ENCODE measurements at regions not wholly inside any gene's neighbourhood (a gene's known extent, or its start where the extent isn't known, plus 50 kb on each side); places are given as distances from the start of the nearest gene placed in this dataset.
"Not testable (repeated sequence)": the region's sequence is repeated elsewhere in the genome, so short reads cannot be mapped to it uniquely, and the experiment has no call there.

GRCh38 chrY:10958122-10958521, 1430.4 kb downstream of the TSPY10 start:
- in situ Hi-C loops (cut with HindIII; ENCODE audit: low pct_unique_long_range_greater_than_20kb, low sequenced_read_pairs); DNase-seq (ENCODE audit: low read depth): not testable (repeated sequence)

- in situ Hi-C loops (cut with HindIII; ENCODE audit: low pct_unique_long_range_greater_than_20kb, low sequenced_read_pairs) = no loop called here
- no peak for DNase-seq (ENCODE audit: low read depth)
Measured at GRCh38 chrY:10973422-10973821, 1445.7 kb downstream of the TSPY10 start.

- in situ Hi-C loops (cut with HindIII; ENCODE audit: low pct_unique_long_range_greater_than_20kb, low sequenced_read_pairs) = no loop called here
- DNase-seq (ENCODE audit: low read depth) = no peak
Measured at GRCh38 chrY:10986655-10987054, 1459.0 kb downstream of the TSPY10 start.

- DNase-seq (ENCODE audit: low read depth) = no peak
- in situ Hi-C loops (cut with HindIII; ENCODE audit: low pct_unique_long_range_greater_than_20kb, low sequenced_read_pairs) = no loop called here
Measured at GRCh38 chrY:10987626-10988025, 1459.9 kb downstream of the TSPY10 start.

DNA sequence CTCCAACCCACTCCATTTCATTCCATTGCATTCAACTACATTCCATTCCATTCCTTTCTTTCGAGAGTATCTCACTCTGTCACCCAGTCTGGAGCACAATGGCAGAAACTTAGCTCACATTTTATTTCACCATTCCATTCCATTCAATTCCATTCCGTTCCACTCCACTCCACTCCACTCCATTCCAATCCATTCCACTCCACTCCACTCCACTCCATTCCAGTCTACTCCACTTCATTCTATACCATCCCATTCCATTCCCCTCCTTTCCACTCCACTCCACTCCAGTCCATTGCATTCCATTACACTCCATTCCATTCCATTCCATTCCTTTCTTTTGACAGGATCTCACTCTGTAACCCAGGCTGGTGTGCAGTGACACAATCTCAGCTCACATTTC, 1466.3 kb downstream of the TSPY10 start:
- in situ Hi-C loops (cut with HindIII; ENCODE audit: low pct_unique_long_range_greater_than_20kb, low sequenced_read_pairs) = no loop called here
- DNase-seq (ENCODE audit: low read depth) = no peak

DNA sequence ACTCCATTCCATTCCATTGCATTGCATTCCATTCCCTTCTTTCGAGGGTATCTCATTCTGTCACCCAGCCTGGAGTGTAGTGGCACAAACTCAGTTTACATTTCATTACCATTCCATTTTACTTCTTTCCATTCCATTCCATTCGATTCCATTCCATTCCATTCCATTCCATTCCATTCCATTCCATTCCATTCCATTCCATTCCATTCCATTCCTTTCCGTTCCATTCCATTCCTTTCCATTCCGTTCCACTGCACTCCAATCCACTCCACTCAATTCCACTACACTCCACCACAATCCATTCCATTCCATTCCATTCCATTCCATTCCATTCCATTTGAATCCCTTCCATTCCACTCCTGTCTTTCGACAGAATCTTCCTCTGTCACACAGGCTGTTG, 1472.0 kb downstream of the TSPY10 start:
- in situ Hi-C loops (cut with HindIII; ENCODE audit: low pct_unique_long_range_greater_than_20kb, low sequenced_read_pairs); DNase-seq (ENCODE audit: low read depth): not testable (repeated sequence)

GRCh38 chrY:11014229-11014628, 1486.5 kb downstream of the TSPY10 start:
- DNase-seq (ENCODE audit: low read depth) = not testable (repeated sequence)

GRCh38 chrY:11022734-11023133, 1495.1 kb downstream of the TSPY10 start:
- DNase-seq (ENCODE audit: low read depth) = no peak
- in situ Hi-C loops (cut with HindIII; ENCODE audit: low pct_unique_long_range_greater_than_20kb, low sequenced_read_pairs) = no loop called here

More at GRCh38 chrY:11014229-11014628, 1486.5 kb downstream of the TSPY10 start:
- in situ Hi-C loops (cut with HindIII; ENCODE audit: low pct_unique_long_range_greater_than_20kb, low sequenced_read_pairs) = not testable (repeated sequence)

DNA sequence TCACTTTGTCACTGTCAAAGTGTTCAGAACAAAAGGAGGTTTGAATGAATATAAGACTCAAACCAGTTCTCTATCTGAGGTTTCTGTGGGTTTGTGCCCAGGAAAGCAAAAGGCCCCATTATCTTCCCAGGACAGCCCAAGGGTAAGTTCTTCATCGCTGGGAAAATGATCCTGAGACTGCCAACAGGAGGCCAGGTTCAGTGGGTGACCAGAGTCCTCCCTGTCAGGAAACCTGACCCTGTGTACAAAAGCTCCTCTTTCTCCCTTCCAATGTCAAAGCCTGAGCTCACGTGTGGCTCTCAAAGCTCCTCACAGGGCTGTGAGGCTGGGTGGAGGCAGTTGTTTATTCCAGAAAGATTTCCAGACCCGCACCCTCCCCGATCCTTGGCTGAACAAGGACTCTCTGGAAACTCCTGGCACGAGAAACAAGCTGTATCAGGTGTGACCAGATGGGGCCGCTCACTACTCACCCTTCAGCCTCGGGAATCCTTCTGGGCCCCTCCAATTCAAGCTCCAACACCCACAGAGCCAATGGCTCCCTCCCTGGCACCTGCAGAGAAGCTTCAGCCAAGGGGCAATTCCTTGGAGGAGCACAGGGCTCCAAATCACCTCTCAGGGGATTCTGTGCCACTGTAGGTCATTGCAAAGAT, 1516.7 kb downstream of the TSPY10 start:
- DNase-seq (ENCODE audit: low read depth) = no peak
- in situ Hi-C loops (cut with HindIII; ENCODE audit: low pct_unique_long_range_greater_than_20kb, low sequenced_read_pairs) = no loop called here

DNA sequence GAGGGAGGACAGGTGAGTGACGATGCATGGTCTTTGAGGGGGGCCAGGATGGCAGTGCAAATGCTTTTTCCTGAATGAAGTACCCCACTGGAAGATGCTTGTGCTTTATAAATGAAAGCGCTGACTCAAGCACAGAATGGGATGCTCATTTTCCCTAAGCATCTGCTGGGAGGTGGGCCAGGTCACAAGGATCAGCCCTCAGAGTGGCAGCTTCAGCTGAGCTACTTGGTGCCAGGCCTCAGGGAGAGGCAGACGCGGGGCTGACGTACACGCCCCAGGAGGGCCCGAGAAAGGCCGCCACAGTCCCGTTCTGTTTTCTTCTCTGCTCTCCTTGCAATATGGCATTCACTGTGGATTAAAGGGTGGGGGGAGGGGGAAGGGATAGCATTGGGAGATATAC, 1535.8 kb downstream of the TSPY10 start:
- DNase-seq (ENCODE audit: low read depth) = no peak
- in situ Hi-C loops (cut with HindIII; ENCODE audit: low pct_unique_long_range_greater_than_20kb, low sequenced_read_pairs) = no loop called here

DNA sequence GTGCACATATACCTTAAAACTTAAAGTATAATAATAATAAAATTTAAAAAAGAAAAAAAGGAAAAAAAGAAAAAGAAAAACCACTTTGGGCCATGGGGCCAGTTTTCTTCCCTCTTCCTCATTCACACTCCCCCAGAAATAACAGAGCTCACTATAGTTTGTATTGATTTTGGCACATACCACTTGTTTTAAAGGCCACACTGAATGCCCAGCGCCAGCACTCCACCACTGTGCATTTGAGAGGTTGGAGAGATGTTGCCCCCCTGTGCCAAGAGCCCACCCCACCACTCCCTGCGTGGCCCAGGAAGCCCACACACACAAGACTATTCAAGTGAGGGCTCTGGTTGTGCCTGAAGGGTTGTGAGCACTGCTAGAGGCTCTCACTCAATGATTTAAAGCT, 1536.3 kb downstream of the TSPY10 start:
- DNase-seq (ENCODE audit: low read depth) = no peak
- in situ Hi-C loops (cut with HindIII; ENCODE audit: low pct_unique_long_range_greater_than_20kb, low sequenced_read_pairs) = no loop called here

GRCh38 chrY:11064376-11064775, 1536.7 kb downstream of the TSPY10 start:
- in situ Hi-C loops (cut with HindIII; ENCODE audit: low pct_unique_long_range_greater_than_20kb, low sequenced_read_pairs) = no loop called here
- no peak for DNase-seq (ENCODE audit: low read depth)

DNA sequence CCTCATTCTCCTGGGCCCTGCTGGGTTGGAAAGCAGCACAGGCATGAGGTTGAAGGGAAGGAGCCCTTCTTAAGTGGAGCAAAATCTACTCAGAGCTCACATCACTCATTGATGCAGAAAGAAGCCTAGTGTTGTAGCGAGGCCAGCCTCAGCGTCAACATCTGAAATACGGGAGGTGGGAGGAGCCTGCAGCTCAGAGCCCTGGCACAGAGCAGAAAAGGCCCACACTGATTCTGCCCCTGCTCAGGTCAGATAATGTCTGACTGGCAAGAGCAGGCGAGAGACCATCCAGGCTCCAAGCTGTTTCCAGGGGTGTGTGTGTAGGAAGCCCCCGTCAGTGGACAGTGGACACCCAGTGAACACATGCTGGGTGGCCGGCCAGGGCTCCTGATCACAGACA, 1541.6 kb downstream of the TSPY10 start:
- no peak for DNase-seq (ENCODE audit: low read depth)
- in situ Hi-C loops (cut with HindIII; ENCODE audit: low pct_unique_long_range_greater_than_20kb, low sequenced_read_pairs) = no loop called here

DNA sequence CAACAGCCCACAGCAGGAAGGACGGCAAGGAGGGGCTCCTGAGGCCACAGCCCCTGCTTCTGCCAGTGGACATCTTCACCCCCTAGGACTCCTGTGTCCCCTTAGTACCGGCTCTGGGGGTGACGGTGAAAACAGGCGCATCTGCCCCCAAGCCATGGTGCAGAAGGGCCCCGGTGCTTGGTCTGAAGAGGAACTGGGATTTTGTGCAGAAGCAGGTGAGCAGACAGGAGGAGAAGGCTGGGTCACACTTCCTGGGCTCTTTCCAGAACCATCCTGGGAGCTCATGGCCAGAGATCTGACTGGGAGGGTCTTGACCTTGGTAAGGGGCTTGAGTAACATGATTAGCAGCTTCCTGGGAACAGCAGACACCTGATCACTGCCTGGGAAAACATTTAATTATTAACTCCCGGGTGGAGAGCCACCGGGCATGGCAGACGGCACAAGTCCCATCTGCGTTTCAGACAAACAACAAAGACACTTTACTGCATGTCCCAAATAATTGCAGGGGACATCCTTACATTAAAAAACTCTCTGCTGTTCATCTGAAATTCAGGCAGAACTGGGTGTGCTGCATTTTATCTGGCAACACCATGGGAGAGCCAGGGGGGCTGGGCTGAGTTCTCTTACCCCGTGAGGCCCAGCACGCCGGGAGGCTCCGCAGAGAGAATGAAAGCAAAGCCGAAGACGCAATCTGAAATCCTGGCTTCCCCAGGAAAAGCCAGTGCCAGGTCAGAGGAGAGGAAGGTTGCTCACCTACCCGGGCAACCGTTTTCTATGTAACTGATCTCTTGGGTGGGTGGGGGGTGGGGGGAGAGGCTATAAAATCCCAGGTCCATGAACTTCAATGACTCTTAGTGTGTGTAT, 1542.8 kb downstream of the TSPY10 start:
- in situ Hi-C loops (cut with HindIII; ENCODE audit: low pct_unique_long_range_greater_than_20kb, low sequenced_read_pairs) = no loop called here

DNA sequence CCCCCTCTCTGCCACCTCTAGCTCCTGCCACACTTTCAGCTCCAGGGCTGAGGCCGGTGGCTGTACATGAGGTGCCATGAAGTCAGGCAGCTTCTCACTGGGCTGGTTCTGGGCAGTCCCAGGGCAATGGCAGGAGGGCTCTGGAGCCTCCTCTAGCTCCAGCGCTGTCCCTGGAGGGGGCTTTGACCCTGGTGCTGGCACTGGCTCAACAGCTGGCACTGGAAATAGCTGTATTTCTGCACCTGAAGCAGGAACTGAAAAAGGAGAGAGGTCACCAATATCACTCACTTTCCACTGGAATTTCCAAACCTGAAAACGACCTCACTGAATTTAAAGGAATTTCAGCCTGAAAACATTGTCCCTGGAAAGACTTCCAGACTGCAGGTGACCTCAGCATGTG, 1558.1 kb downstream of the TSPY10 start:
- DNase-seq (ENCODE audit: low read depth); in situ Hi-C loops (cut with HindIII; ENCODE audit: low pct_unique_long_range_greater_than_20kb, low sequenced_read_pairs): not testable (repeated sequence)

More for the DNA sequence above, 1542.8 kb downstream of the TSPY10 start:
- no peak for DNase-seq (ENCODE audit: low read depth)

DNA sequence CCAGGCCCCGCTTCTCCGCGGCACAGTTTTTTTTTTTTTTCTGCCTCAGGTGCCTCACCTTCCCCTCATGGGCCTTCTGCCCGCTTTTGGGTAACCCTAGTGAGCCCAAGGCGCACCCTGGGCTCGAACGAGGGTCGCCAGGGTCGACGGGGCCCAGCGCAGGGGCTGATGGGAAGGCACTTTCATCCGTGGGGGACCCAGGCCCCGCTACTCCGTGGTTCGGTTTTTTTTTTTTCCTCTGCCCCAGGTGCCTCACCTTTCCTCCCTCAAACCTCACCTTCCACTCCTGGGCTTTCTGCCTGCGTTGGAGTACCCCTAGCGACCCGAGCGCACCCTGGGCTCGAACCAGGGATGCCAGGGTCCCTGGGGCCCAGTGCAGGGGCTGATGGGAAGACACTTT, 1569.8 kb downstream of the TSPY10 start:
- DNase-seq (ENCODE audit: low read depth); in situ Hi-C loops (cut with HindIII; ENCODE audit: low pct_unique_long_range_greater_than_20kb, low sequenced_read_pairs): not testable (repeated sequence)

- in situ Hi-C loops (cut with HindIII; ENCODE audit: low pct_unique_long_range_greater_than_20kb, low sequenced_read_pairs); DNase-seq (ENCODE audit: low read depth): not testable (repeated sequence)
Measured at GRCh38 chrY:11098419-11098818, 1570.7 kb downstream of the TSPY10 start.

DNA sequence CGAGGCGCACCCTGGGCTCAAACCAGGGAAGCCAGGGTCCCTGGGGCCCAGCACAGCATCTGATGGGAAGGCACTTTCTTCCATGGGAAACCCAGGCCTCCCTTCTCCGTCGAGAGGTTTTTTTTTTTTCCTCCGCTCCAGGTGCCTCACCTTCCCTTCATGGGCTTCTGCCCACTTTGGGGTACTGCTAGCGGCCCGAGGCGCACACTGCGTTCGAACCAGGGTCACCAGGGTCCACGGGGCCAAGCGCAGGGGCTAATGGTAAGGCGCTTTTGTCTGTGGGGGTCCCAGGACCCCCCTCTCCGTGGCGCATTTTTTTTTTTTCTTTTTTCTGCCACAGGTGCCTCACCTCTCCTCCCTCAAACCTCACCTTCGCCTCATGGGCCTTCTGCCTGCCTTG, 1571.3 kb downstream of the TSPY10 start:
- in situ Hi-C loops (cut with HindIII; ENCODE audit: low pct_unique_long_range_greater_than_20kb, low sequenced_read_pairs) = no loop called here
- no peak for DNase-seq (ENCODE audit: low read depth)

- in situ Hi-C loops (cut with HindIII; ENCODE audit: low pct_unique_long_range_greater_than_20kb, low sequenced_read_pairs); DNase-seq (ENCODE audit: low read depth): not testable (repeated sequence)
Measured at GRCh38 chrY:11100472-11100871, 1572.8 kb downstream of the TSPY10 start.
